ENCODE measurements at regions not wholly inside any gene's neighbourhood (a gene's known extent, or its start where the extent isn't known, plus 50 kb on each side); places are given as distances from the start of the nearest gene placed in this dataset.

- H3K4me3 ChIP-seq (ENCODE audit: low read depth, low read length): no peak overlapping the region
- no peak for DNase-seq (ENCODE audit: low read depth)
Observed at GRCh38 chr20:24783631-24784492, 165.2 kb upstream of the CST7 start.

DNA sequence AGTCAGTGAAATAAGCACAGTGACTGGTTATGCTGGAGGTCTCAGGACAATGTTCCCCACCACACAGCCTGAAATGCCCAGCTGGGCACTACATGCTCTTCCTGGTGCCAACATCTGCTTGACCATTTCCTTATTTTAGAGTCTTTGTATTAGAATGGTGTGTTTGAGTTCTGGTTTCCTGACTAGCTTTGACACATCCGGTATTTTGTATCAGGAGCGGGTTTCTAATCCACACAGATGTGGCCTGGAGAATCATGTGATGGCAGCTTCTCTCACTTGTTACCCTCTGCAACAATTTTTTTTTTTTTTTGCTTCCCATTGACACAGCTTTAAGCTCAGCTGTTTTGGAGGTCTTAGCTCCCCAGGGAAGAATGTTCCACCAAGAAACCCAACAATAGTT lies 164.5 kb upstream of the CST7 start:
- H3K4me3 ChIP-seq (ENCODE audit: low read depth, low read length): no peak overlapping the region
- TF ChIP-seq CTCF (IDR thresholded peaks at IDR 0.05; ENCODE audit: control insufficient read depth, extremely low read depth, insufficient read depth): no peak
- no peak for DNase-seq (ENCODE audit: low read depth)

More at GRCh38 chr20:24783631-24784492, 165.2 kb upstream of the CST7 start:
- peak; percentile 29; the same call in 1 of the 2 replicates for TF ChIP-seq CTCF (IDR thresholded peaks at IDR 0.05; ENCODE audit: control insufficient read depth, extremely low read depth, insufficient read depth)

GRCh38 chr20:24785141-24786110 lies 163.6 kb upstream of the CST7 start:
- no peak for DNase-seq (ENCODE audit: low read depth)

GRCh38 chr20:24786111-24786495 lies 163.0 kb upstream of the CST7 start:
- TF ChIP-seq CTCF (IDR thresholded peaks at IDR 0.05; ENCODE audit: control insufficient read depth, extremely low read depth, insufficient read depth): no peak
- H3K4me3 ChIP-seq (ENCODE audit: low read depth, low read length): no peak overlapping the region
- DNase-seq (ENCODE audit: low read depth): no peak

More at GRCh38 chr20:24785141-24786110, 163.6 kb upstream of the CST7 start:
- H3K4me3 ChIP-seq (ENCODE audit: low read depth, low read length): no peak overlapping the region
- no peak for TF ChIP-seq CTCF (IDR thresholded peaks at IDR 0.05; ENCODE audit: control insufficient read depth, extremely low read depth, insufficient read depth)

DNA sequence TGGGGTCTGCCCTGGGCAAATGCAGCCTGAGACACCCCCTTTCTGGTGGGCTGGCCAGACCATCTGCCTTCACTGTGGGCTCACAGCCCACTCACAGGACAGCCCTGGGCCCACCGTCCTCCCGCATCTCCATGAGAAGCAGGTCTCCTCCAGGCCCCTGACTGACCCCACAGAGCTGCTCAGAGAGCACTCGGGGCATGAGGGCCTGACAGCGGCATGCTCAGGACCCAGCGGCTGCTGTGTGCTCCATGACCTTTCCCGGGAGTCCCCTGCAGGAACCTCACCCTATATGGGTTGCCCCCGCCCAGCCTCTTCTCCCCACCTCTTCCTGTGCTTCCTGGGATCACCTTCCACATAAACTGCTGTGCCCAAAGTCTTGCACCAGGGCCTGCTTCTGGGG lies 162.4 kb upstream of the CST7 start:
- DNase-seq (ENCODE audit: low read depth): no peak
- no peak for TF ChIP-seq CTCF (IDR thresholded peaks at IDR 0.05; ENCODE audit: control insufficient read depth, extremely low read depth, insufficient read depth)
- H3K4me3 ChIP-seq (ENCODE audit: low read depth, low read length): no peak overlapping the region

- DNase-seq (ENCODE audit: low read depth): no peak
- no peak overlapping the region for H3K4me3 ChIP-seq (ENCODE audit: low read depth, low read length)
- TF ChIP-seq CTCF (IDR thresholded peaks at IDR 0.05; ENCODE audit: control insufficient read depth, extremely low read depth, insufficient read depth): no peak
Observed at GRCh38 chr20:24787071-24787470, 162.0 kb upstream of the CST7 start.
